HG03095 (cell line): ENCODE measurements at regions not wholly inside any gene's neighbourhood (a gene's known extent, or its start where the extent isn't known, plus 50 kb on each side); places are given as distances from the start of the nearest gene placed in this dataset.

Source experiments
- ATAC-seq: cut with Tn5 transposase; IDR thresholded peaks from one replicate; pipeline ENCODE4 v1.9.1; 2021; ENCODE audit warnings: moderate library complexity; ENCODE audit not compliant: unreplicated experiment

- peak; percentile 38 for ATAC-seq
Observed at GRCh38 chrX:9340598-9341290, 124.1 kb upstream of the TBL1X start.

DNA sequence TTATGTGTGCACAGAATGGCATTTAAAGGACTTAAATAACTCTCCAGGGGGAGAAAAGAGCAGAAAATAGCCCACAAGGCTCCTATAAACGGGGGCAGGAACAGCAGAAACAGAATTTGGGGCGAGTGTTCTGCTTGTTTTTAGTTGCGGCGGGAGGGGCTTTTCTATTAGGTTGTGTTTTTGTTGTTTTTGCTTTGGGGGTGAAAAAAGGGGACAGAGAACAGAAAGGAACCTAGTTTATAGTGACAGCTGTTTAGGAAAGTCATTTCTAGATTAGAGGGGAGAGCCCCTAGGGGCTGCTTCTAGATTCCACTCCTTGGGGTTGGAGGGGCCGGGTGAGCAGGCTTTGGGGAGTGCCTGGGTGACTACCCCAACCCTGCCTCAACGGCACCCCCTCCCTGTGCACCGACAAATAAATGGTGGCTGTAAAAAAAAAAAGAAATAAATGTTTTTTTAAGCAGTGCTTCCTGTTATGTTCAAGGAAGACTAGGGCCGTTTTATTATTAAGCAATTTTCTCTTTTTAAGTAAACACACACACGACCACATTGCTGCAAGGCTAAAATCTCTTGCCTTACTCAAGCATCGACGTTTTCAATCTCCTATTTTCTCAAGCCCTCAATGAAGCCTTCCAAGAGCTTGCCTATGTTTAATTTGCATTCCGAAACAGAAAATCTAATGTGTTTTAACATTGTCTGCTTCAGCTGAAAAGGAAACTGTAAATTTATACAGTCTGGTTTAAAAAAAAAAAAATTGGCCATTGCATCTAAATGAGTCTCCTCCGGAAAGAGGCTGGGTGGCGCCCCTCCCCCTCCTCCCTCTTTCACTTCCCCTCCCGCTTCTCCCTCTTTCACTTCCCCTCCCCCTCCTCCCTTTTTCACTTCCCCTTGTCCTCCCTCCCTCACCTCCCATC lies 123.3 kb upstream of the TBL1X start:
- peak; percentile 81 for ATAC-seq

GRCh38 chrX:9342561-9343051 lies 122.3 kb upstream of the TBL1X start:
- ATAC-seq = no peak

GRCh38 chrX:9343971-9344370 lies 120.9 kb upstream of the TBL1X start:
- ATAC-seq = no peak

GRCh38 chrX:9345957-9346356 lies 118.9 kb upstream of the TBL1X start:
- no peak for ATAC-seq

GRCh38 chrX:9349572-9350494 lies 115.0 kb upstream of the TBL1X start:
- ATAC-seq = no peak

GRCh38 chrX:9351126-9351525 lies 113.7 kb upstream of the TBL1X start:
- no peak for ATAC-seq

DNA sequence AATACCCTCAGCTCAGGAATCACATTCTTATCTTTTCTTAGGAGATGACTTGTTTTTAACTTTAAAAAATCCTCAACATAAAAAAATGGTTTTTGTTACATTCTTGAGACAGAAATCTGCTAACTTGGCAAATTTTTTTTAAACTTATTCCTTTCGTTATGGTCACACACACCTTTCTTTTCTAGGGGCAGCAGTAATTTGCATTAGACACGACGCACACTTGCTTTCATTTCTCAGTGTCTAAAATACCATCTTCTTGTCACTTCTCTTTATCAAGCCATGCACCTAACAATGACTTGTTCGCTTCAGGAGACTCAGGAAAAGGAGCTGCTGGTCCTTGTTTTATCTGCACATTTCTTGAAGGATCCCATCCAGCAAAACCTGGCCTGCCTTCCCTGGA lies 112.6 kb upstream of the TBL1X start:
- ATAC-seq = peak; percentile 60

DNA sequence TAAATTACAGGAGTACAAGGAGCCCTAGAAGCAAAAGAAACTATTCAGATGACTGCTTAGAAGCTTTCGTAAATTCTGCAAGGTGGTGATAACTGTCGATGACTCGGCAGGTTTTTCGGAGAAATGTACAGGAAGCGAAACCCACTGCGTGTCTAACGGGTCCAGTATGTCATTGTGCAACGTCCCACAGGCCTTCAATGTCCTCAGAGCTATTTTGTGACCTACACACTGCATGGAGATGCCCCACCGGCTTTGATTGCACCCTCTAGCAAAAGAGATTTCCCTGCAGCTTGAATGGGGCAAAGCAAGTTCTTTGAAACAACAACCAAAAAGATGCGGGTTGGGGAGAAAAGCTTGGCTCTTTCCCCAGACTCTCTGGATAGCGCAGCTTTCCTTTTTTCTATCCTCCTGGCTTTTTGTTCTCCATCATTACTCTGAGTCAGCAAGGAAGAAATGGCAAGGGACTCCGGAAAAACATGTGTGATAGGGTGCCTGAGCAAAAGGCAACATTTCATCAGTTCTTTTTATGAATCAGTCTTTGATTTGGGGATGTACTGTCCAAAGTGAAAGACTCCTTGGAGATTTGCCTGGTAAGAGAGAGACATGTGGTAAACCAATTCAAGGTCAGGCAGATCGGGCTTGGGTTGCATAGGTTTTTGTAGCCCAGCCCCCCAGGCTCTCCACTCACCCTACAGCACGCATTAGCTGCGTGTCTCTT lies 112.0 kb upstream of the TBL1X start:
- peak; percentile 83 for ATAC-seq

GRCh38 chrX:9354918-9355317 lies 109.9 kb upstream of the TBL1X start:
- no peak for ATAC-seq

GRCh38 chrX:9355739-9356138 lies 109.1 kb upstream of the TBL1X start:
- ATAC-seq = no peak

- no peak for ATAC-seq
Observed at GRCh38 chrX:9356846-9357245, 108.0 kb upstream of the TBL1X start.

GRCh38 chrX:9357518-9358114 lies 107.2 kb upstream of the TBL1X start:
- no peak for ATAC-seq

DNA sequence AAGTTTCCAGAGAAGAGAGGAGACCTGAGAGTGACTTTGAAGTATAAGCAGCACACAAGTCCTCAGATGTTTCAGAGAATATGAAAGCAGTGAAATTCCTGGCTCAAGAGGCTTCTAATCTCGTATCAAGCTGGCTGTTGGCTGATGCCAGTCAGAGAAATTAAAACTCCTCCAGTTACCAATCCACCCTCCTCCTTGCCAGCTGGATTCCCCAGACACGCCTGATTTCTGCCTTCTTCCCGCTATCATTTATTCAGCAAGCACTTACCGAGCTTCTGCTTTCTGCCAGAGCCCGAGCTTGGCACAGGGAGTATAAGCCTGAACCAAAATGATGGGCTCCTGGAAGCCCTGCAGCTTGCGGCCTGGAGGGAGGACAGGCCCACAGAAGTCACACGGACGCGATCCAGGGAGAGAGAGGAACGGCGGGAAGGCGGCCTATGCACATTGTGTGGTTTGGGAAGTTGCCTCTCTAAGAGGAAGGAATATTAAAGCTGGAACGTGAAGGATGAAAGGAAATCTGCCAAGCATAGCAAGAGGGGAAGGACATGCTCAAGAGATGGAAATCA lies 102.4 kb upstream of the TBL1X start:
- no peak for ATAC-seq

GRCh38 chrX:9367421-9367820 lies 97.4 kb upstream of the TBL1X start:
- ATAC-seq = no peak

DNA sequence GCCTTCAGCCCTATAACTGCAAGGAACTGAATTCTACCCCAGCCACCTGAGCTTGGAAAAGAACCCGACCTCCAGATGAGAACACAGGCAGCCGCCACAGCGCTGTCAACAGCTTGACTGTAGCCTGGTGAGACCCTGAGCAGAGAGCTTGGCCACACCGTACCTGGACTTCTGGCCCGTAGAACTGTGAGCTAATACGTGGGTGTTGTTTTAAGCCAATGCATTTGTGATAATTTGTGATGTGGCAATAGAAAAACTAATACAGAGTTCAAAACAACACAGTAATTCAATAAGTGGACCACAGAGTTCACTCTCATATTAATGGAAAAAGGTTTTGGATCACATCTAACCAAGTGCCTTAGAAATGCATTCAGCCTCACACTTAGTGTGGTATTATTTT lies 96.6 kb upstream of the TBL1X start:
- ATAC-seq = no peak

GRCh38 chrX:9369802-9370291 lies 95.0 kb upstream of the TBL1X start:
- no peak for ATAC-seq

DNA sequence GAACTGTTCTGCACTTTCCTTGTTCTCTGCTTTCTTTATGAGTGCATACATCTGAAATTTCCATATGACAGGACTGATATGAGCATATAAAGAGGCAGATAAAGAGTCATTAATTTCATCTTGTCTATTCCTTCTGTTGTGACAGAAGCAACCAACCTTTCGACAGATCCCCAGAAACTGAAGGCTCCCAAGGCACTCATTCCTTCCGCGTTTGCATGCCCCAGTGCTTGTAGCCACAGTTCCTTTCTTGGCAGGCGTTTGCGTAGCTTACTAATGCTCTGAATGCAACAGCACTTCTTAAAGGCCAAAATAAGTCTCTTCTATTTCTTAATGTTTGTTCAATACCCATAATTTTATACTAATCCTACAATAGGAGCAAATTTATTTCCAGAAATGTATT lies 94.0 kb upstream of the TBL1X start:
- no peak for ATAC-seq

GRCh38 chrX:9372866-9373265 lies 92.0 kb upstream of the TBL1X start:
- no peak for ATAC-seq
